K562 (cell line): ENCODE measurements at regions not wholly inside any gene's neighbourhood (a gene's known extent, or its start where the extent isn't known, plus 50 kb on each side); places are given as distances from the start of the nearest gene placed in this dataset.

Experiments used
- ATAC-seq: fragments of 200-7000 bp; cut with Tn5 transposase; 3 replicates; pipeline ENCODE4 v1.9.1; 2020; ENCODE audit warnings: moderate library complexity
- BruUV-seq: library from RNA; stranded (reverse); fragments of 400-500 nt; replicated peaks from 2 replicates; lab custom pipeline; 2021; lab: Mats Ljungman, UMichigan
- CTCF ChIA-PET: fragments of 300-600 bp; formaldehyde crosslinking; extraction: SDS; loops from one replicate; lab custom pipeline; 2021; ENCODE audit warnings: low intra/inter-chr PET ratio; lab: Yijun Ruan, JAX
- POLR2A ChIA-PET: fragments of 300-600, 350-650 bp; sonication (Branson Sonifier 250); formaldehyde crosslinking; extraction: SDS; loops from one replicate; lab custom pipeline; 2021; ENCODE audit warnings: antibody characterized with exemption, inconsistent platforms; lab: Yijun Ruan, JAX
- DNase-seq, 4 experiments: peaks; one replicate each; pipeline versions ENCODE4 v3.0.0 to v3.0.0-alpha.2; 2011 to 2018; ENCODE audit warnings: low spot score in 3 of 4, mixed read lengths in 3 of 4; ENCODE audit errors: extremely low read depth in 1 of 4
- FAIRE-seq: peaks from 2 replicates; lab custom pipeline; 2011; peaks lifted over from hg19 to GRCh38; lab: Jason Lieb, UNC
- H2AFZ ChIP-seq: 2 replicates; pipeline ENCODE4 v1.6.0; 2011; ENCODE audit warnings: low read depth, low read length, control low read depth, inconsistent platforms
- H3K27ac ChIP-seq: fragments of 200-600 bp; 3 replicates; pipeline ENCODE4 v1.8.0; 2011; ENCODE audit warnings: low read depth, mild to moderate bottlenecking, control low read depth, inconsistent platforms, low read length, moderate library complexity, mixed read lengths; ENCODE audit errors: extremely low read depth
- H3K27me3 ChIP-seq, 2 experiments: fragments of 300-600 bp in 1 of 2; 2 replicates in 1 of 2; 3 replicates in 1 of 2; pipeline versions ENCODE4 v1.6.0 to v1.8.0; 2011; ENCODE audit warnings: inconsistent platforms in 2 of 2, low read length in 2 of 2, mild to moderate bottlenecking in 1 of 2, mixed read lengths in 1 of 2, moderate library complexity in 1 of 2; ENCODE audit not compliant: control insufficient read depth in 2 of 2, insufficient read depth in 2 of 2
- H3K36me3 ChIP-seq: fragments of 300-600 bp; 3 replicates; pipeline ENCODE4 v1.8.0; 2011; ENCODE audit warnings: mild to moderate bottlenecking, low read length, inconsistent platforms; ENCODE audit not compliant: control insufficient read depth, insufficient read depth
- H3K4me1 ChIP-seq, 2 experiments: fragments of 200-600 bp in 1 of 2; replicated peaks in 1 of 2; 2 replicates in 1 of 2; 3 replicates in 1 of 2; pipeline versions ENCODE4 v1.5.1 to v1.8.0; 2011; ENCODE audit warnings: inconsistent platforms in 2 of 2, low read length in 2 of 2, mild to moderate bottlenecking in 1 of 2, mixed read lengths in 1 of 2, moderate library complexity in 1 of 2; ENCODE audit not compliant: control insufficient read depth in 2 of 2, insufficient read depth in 2 of 2
- H3K4me2 ChIP-seq: 2 replicates; pipeline ENCODE4 v1.6.1; 2011; ENCODE audit warnings: low read length, control low read depth, inconsistent platforms, mixed read lengths; ENCODE audit not compliant: insufficient read depth
- H3K4me3 ChIP-seq: fragments of 200-600 bp; sonication (generic), shearing (Covaris generic); 2 replicates; pipeline ENCODE4 v1.5.1; 2016; ENCODE audit warnings: control low read depth, inconsistent platforms
- H3K79me2 ChIP-seq: fragments of 200-600 bp; 3 replicates; pipeline ENCODE4 v1.8.0; 2011; ENCODE audit warnings: low read length, inconsistent platforms; ENCODE audit not compliant: control insufficient read depth, insufficient read depth
- H3K9ac ChIP-seq, 2 experiments: 2 replicates each; pipeline versions ENCODE4 v1.6.0 to v1.6.1; 2011; ENCODE audit warnings: low read depth in 2 of 2, low read length in 2 of 2, control low read depth in 1 of 2, inconsistent platforms in 1 of 2, mild to moderate bottlenecking in 1 of 2, mixed read lengths in 1 of 2; ENCODE audit not compliant: insufficient read depth in 1 of 2
- H3K9me1 ChIP-seq: one replicate; pipeline ENCODE4 v1.6.0; 2011; ENCODE audit warnings: inconsistent platforms, mild to moderate bottlenecking, low read length, moderate library complexity; ENCODE audit not compliant: control insufficient read depth, insufficient read depth
- H3K9me3 ChIP-seq: replicated peaks from 2 replicates; pipeline ENCODE4 v1.5.1; 2011; ENCODE audit warnings: low read depth, low read length, inconsistent platforms; ENCODE audit not compliant: control insufficient read depth, insufficient read depth
- H4K20me1 ChIP-seq: replicated peaks from 2 replicates; pipeline ENCODE4 v1.6.1; 2011; ENCODE audit warnings: low read length, inconsistent platforms, mixed read lengths; ENCODE audit not compliant: control insufficient read depth, insufficient read depth
- ASH1L ChIP-seq: fragments of 450-650 bp; IDR thresholded peaks from 2 replicates; pipeline ENCODE4 v1.6.1; 2018; ENCODE audit warnings: borderline replicate concordance, mild to moderate bottlenecking, low read depth; ENCODE audit not compliant: partially characterized antibody
- CBX3 ChIP-seq, 2 experiments: IDR thresholded peaks; 1 replicate in 1 of 2; 2 replicates in 1 of 2; pipeline ENCODE4 v1.6.1; 2012; ENCODE audit warnings: inconsistent platforms in 2 of 2, low read length in 2 of 2, borderline replicate concordance in 1 of 2, control low read depth in 1 of 2
- CHD4 ChIP-seq: fragments of 200-600 bp; sonication (generic); IDR thresholded peaks from 3 replicates; pipeline ENCODE4 v1.6.1; 2012; ENCODE audit warnings: low read depth, mild to moderate bottlenecking, mixed read lengths, low read length, inconsistent platforms; ENCODE audit not compliant: insufficient read depth, insufficient replicate concordance, poor library complexity, severe bottlenecking
- ESRRB ChIP-seq: fragments of 250-450 bp; sonication (Bioruptor Pico); IDR thresholded peaks from 2 replicates; pipeline ENCODE4 v1.5.0; 2020; ENCODE audit warnings: mild to moderate bottlenecking, moderate library complexity, borderline replicate concordance
- EWSR1 ChIP-seq: fragments of 450-650 bp; IDR thresholded peaks from 2 replicates; pipeline ENCODE4 v1.6.1; 2018; ENCODE audit warnings: borderline replicate concordance, mild to moderate bottlenecking, low read depth, moderate library complexity; ENCODE audit not compliant: partially characterized antibody
- KLF16 ChIP-seq: IDR thresholded peaks from 2 replicates; pipeline ENCODE4 v1.6.1; 2016; ENCODE audit warnings: antibody characterized with exemption
- NR2F6 ChIP-seq: fragments of 450-650 bp; formaldehyde crosslinking; IDR thresholded peaks from 2 replicates; pipeline ENCODE4 v1.4.0; 2020; ENCODE audit warnings: mild to moderate bottlenecking
- PHB2 ChIP-seq: fragments of 450-650 bp; IDR thresholded peaks from 2 replicates; pipeline ENCODE4 v1.6.1; 2017; ENCODE audit warnings: low read depth
- SMARCC2 ChIP-seq: fragments of 450-650 bp; IDR thresholded peaks from 2 replicates; pipeline ENCODE4 v1.6.1; 2017; ENCODE audit warnings: antibody characterized with exemption, moderate library complexity, mild to moderate bottlenecking, low read depth
- SREBF2 ChIP-seq: sonication (generic); formaldehyde crosslinking; IDR thresholded peaks from 2 replicates; pipeline ENCODE4 v1.4.0; 2020; ENCODE audit warnings: mild to moderate bottlenecking, missing genetic modification reagents
- XRCC5 ChIP-seq: fragments of 200-400 bp; formaldehyde crosslinking; IDR thresholded peaks from 2 replicates; pipeline ENCODE4 v1.6.1; 2017; ENCODE audit warnings: low read depth, mild to moderate bottlenecking, low read length
- ZNF830 ChIP-seq: fragments of 250-450 bp; sonication (Bioruptor Pico); IDR thresholded peaks from 2 replicates; pipeline ENCODE4 v1.5.0; 2021; ENCODE audit warnings: mild to moderate bottlenecking
- WGBS: fragments of 100-300 bp; shearing (Covaris generic); methylation state at CpG from one replicate; pipeline ENCODE4 v1.1.6; 2016; ENCODE audit warnings: low coverage, mixed read lengths; ENCODE audit not compliant: insufficient coverage; ENCODE audit errors: missing lambda C conversion rate; 5-methylcytosine and 5-hydroxymethylcytosine counted together
- in situ Hi-C: fragments of 300-500 bp; cut with MboI; formaldehyde crosslinking; loops from 4 replicates; pipeline ENCODE4 v1.15.0; 2018; ENCODE audit warnings: inconsistent platforms, mixed read lengths
- intact Hi-C: fragments of 100-400 bp; cut with micrococcal nuclease; formaldehyde crosslinking; loops from 2 replicates; pipeline ENCODE4 v1.14.2; 2022
- TF ChIP-seq, protein P1 (sequence below): IDR thresholded peaks from 2 replicates; pipeline ENCODE4 v1.6.1; 2016; ENCODE audit warnings: missing genetic modification characterization, missing compliant biosample characterization
- TF ChIP-seq, protein P2 (sequence below): fragments of 250-450 bp; sonication (Bioruptor Pico); IDR thresholded peaks from 2 replicates; pipeline ENCODE4 v1.4.0; 2020; ENCODE audit warnings: mild to moderate bottlenecking
- TF ChIP-seq, protein P3 (sequence below): sonication (generic); formaldehyde crosslinking; IDR thresholded peaks from 2 replicates; pipeline ENCODE4 v1.8.1; 2022; ENCODE audit warnings: missing genetic modification reagents
- TF ChIP-seq, protein P4 (sequence below): sonication (generic); formaldehyde crosslinking; IDR thresholded peaks from 2 replicates; pipeline ENCODE4 v1.8.1; 2022; ENCODE audit warnings: missing genetic modification reagents

DNA sequence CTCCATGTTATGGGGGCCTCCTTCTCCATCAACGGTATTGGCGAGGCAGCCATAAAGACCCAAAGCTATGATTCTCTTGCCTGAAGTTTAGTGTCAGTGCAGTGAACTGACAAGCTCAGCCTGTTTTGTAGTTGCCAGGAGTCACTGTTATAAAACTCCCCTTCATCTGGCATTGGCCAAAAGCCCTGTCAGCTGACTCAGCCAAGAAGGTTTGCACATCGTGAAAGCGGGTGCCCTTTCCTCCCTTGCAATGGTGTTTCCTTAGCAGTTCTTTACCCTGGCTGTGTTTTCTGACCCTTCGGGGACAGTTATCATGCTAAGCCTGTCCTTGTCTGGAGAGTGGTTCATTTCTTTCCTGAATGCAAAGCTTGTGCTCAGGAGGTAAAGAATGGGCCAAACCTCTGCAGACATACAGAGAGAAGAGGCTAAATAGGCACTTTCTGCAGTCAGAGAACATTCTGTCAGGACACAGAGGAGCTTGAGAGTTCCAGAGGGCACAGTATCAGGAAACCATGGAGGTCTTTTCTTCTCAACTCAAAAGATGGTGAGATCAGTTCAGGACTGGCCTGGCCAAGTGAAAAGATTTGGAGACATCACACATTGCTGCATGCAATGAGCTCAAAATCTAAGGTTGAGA is 414.2 kb downstream of the ZNF521 start (continued):
- TF ChIP-seq ESRRB (CRISPR knock-in tag) = no peak
- TF ChIP-seq ZNF830 (CRISPR knock-in tag) = no peak
- no peak for TF ChIP-seq NR2F6 (CRISPR knock-in tag)
- no peak for TF ChIP-seq PHB2
- no peak for TF ChIP-seq EWSR1
- no peak for TF ChIP-seq CBX3 (IDR thresholded peaks at IDR 0.05; ENCODE audit: borderline replicate concordance in 1 of 2, low read length in 2 of 2)

GRCh38 chr18:24940416-24940815 is 411.6 kb downstream of the ZNF521 start:
- H3K79me2 ChIP-seq = no peaks in the 10 kb centered on the region
- DNase-seq = no peak
- no peak for ATAC-seq
- H3K4me2 ChIP-seq = no peak overlapping the region
- BruUV-seq = no TSS peak
- H3K9me1 ChIP-seq = no peaks in the 10 kb centered on the region
- FAIRE-seq = no peak
- no peaks in the 10 kb centered on the region for H4K20me1 ChIP-seq
- no peaks in the 10 kb centered on the region for H3K4me1 ChIP-seq
- intact Hi-C loops (no loop called here), in situ Hi-C loops (no loop called here)
- no peaks in the 10 kb centered on the region for H3K27me3 ChIP-seq
- H3K27ac ChIP-seq = no peak overlapping the region
- H3K9me3 ChIP-seq = no peaks in the 10 kb centered on the region
- ChIA-PET CTCF (interaction anchor here (0.6 kb wide), 1 partner anchor 1212 kb away, joined by 6 read pairs; no protein-coding TSS in a partner anchor), POLR2A (no interaction called here)
- no peak overlapping the region for H2AFZ ChIP-seq
- 1% methylated on average over 6 of the region's 6 CpGs for WGBS
- no peaks in the 10 kb centered on the region for H3K36me3 ChIP-seq
- no peak overlapping the region for H3K4me3 ChIP-seq
- no peak overlapping the region for H3K9ac ChIP-seq
- TF ChIP-seq, protein P1, sequence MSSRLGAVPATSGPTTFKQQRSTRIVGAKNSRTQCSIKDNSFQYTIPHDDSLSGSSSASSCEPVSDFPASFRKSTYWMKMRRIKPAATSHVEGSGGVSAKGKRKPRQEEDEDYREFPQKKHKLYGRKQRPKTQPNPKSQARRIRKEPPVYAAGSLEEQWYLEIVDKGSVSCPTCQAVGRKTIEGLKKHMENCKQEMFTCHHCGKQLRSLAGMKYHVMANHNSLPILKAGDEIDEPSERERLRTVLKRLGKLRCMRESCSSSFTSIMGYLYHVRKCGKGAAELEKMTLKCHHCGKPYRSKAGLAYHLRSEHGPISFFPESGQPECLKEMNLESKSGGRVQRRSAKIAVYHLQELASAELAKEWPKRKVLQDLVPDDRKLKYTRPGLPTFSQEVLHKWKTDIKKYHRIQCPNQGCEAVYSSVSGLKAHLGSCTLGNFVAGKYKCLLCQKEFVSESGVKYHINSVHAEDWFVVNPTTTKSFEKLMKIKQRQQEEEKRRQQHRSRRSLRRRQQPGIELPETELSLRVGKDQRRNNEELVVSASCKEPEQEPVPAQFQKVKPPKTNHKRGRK (tag) = no peak
- TF ChIP-seq SMARCC2 (no peak), SREBF2 (CRISPR knock-in tag) (no peak), XRCC5 (no peak), KLF16 (no peak), ESRRB (CRISPR knock-in tag) (no peak), CHD4 (no peak), ASH1L (no peak)
- TF ChIP-seq, protein P2, sequence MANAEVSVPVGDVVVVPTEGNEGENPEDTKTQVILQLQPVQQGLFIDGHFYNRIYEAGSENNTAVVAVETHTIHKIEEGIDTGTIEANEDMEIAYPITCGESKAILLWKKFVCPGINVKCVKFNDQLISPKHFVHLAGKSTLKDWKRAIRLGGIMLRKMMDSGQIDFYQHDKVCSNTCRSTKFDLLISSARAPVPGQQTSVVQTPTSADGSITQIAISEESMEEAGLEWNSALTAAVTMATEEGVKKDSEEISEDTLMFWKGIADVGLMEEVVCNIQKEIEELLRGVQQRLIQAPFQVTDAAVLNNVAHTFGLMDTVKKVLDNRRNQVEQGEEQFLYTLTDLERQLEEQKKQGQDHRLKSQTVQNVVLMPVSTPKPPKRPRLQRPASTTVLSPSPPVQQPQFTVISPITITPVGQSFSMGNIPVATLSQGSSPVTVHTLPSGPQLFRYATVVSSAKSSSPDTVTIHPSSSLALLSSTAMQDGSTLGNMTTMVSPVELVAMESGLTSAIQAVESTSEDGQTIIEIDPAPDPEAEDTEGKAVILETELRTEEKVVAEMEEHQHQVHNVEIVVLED (CRISPR knock-in tag) = no peak
- TF ChIP-seq, protein P3, sequence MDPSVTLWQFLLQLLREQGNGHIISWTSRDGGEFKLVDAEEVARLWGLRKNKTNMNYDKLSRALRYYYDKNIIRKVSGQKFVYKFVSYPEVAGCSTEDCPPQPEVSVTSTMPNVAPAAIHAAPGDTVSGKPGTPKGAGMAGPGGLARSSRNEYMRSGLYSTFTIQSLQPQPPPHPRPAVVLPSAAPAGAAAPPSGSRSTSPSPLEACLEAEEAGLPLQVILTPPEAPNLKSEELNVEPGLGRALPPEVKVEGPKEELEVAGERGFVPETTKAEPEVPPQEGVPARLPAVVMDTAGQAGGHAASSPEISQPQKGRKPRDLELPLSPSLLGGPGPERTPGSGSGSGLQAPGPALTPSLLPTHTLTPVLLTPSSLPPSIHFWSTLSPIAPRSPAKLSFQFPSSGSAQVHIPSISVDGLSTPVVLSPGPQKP (CRISPR knock-in tag) = no peak
- TF ChIP-seq, protein P4, sequence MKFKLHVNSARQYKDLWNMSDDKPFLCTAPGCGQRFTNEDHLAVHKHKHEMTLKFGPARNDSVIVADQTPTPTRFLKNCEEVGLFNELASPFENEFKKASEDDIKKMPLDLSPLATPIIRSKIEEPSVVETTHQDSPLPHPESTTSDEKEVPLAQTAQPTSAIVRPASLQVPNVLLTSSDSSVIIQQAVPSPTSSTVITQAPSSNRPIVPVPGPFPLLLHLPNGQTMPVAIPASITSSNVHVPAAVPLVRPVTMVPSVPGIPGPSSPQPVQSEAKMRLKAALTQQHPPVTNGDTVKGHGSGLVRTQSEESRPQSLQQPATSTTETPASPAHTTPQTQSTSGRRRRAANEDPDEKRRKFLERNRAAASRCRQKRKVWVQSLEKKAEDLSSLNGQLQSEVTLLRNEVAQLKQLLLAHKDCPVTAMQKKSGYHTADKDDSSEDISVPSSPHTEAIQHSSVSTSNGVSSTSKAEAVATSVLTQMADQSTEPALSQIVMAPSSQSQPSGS (CRISPR knock-in tag) = no peak
